Fibroblast of upper back skin (primary cell): ENCODE measurements at regions not wholly inside any gene's neighbourhood (a gene's known extent, or its start where the extent isn't known, plus 50 kb on each side); places are given as distances from the start of the nearest gene placed in this dataset.
A peak's percentile ranks its signal among the peaks of the same experiment; 100 is the strongest.

Source experiments
- DNase-seq: peaks from one replicate; pipeline ENCODE4 v3.0.0-alpha.2; 2013

DNA sequence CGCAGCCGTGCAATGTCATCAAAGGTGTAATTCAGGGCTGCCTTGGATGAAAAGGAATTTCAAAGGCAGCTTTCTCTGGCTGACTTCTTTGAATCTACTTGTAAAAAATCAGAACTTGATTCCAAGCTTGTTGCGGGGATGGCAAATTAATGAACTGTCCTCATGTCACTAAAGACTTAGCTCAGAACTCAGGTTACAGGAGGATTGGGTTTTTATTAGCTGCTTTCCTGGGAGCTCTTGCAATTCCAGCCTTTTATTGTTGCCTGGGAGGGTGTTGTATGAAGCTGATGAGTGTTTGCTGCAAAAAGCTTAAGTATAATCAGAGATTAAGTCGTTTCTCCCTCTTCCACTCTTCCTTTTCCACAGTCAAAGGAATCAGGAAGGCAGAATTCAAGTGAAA lies 113.0 kb upstream of the CDH4 start:
- DNase-seq: no peak

DNA sequence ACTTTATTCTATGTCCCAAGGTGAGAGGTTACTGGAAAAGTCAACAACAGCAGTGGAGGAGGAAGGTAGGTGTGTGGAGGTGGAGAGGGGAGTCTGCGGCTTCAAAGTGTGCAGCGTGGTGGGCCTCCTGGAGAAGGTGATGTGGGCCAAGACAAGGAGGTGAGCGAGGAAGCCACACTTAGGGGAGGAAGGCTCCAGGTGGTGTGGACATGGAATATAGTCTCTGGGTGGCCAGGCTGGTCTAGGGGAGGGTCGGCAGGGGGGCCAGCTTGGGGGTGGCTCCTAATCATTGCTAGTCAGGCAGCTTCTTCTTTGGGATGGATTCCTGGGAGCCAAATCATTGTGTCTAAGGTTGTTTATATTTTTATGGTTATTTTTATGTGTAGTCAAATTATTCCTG lies 111.5 kb upstream of the CDH4 start:
- DNase-seq: no peak

DNA sequence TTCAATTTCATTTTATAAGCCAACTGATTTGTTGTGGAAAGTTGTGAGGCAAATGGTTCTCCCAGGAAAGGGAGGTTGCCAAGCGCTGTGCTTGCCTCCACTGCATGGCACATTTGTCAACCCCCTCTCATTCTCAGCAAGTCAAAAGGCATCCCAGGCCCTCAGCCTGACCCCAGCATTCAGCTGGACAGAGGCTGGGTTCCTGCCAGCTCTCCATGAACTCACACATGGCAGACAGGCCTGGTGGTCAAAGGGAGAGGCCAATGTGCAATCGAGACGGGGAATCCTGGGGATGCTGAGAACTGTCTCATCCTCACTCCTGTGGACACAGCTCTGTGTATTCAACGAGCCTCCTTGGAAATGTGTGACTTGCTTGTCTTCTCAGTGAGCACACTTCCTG lies 106.0 kb upstream of the CDH4 start:
- no peak for DNase-seq

DNA sequence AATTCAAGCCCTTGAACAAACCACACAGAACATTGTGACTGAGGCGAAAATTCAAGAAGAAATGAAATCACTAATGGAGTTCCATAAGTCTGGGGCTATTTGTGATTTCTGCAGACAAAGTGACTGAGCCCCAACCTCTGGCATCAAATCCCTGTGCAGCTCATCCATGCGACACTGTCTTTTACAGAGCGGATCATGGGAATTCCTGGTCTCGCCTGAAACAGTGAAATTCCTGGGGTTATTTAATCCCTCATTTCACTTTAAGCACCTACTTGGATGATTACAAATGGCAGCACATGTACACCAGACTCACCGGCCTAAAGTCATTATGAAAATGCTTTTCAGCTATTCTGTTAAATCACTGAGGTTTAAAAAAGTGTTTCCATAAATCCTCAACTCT lies 102.4 kb upstream of the CDH4 start:
- no peak for DNase-seq

- DNase-seq: no peak
These were observed 94.8 kb upstream of the CDH4 start for GRCh38 chr20:61157301-61157700.

DNA sequence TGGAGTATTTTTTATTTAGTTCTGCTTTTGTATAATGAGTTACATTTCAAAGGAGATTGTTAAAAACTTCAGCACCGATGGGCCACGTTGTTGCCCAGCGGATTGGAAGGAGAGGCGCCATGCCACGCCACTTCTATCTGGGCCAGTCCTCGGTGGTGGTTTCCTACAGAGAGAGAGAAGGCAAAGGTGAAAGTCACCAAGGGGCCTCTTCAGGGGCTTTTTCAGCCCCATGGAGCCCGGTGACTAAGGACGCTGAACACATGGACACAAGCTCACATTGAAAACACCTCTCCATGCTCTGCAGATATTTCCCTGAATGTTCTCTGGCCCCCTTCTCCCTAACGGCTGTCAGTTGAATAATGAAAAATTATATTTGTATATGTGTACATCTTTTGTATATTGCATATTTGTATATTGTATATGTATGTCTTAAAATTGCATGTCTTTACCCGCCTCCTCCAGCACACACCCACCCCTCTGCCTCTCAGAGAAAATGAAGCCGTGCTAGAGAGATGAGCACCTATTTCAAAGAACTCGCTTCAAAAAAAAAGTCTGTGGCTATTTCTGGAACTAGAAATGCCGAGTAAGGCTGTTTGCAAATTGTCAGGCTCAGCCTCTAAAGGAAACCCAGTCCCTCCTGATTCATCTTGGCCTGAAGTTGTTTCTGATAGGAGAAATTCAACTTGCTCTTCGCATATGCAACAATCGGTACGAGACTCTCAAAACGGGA lies 91.9 kb upstream of the CDH4 start:
- DNase-seq: no peak

- DNase-seq: no peak
These were observed 90.2 kb upstream of the CDH4 start for GRCh38 chr20:61161726-61162390.

DNA sequence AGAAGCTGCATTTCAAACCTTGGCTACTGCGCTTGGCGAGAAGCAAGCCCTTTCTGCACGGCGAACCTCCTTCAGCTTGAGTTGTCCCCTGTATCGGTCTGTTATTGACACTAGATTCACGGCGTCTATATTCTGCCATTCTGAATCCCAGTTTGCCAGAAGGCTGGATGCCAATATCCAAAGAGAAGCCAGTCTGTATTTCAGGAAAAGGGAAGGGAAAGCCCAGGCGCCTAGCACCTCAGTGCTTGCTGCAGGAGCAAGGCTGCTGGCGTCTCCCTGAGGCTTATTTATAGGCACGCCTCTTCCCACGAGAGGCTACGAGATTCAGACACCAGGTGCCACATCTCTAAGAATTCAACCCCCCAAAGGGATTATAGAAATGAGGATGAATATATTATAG lies 89.6 kb upstream of the CDH4 start:
- DNase-seq: no peak

DNA sequence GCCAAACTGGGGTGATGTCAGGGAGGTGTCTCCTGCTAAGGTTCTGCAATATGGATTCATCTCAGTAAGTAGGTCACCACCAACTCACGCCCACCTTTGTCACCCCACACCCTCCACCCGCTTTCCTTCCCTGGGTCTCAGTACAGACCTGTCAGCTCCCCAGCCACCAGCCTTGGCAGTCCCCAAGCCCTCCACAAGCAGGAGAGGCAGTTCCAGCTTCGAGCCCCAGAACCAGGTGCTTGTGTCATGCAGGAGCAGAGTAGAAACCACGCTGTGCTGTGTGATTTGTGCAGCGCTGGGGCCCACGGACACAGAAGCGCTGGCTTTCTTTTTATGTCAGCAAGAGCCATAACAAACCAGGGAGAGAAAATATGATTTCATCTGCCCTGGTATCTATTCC lies 89.0 kb upstream of the CDH4 start:
- no peak for DNase-seq

- peak; percentile 38 for DNase-seq
These were observed 85.7 kb upstream of the CDH4 start for GRCh38 chr20:61166324-61166723.

DNA sequence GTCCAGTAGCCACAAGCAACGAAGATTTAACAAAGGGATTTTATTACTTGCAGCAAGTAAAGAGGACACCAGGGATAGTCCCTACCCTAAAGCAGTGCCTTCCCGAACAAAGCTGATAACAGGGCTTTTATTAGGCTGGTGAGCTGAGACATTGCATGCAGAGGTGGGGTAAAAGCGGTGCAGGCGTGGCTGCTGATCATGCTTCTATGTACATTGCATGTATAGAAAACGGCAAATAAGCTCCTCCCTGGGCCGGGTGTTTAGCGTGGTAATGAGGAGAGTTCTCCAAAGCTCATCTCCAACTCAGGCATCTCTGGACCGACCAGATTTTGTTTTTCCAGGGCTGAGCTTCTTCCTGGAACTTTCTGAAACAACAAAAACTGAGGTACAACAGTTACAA lies 83.5 kb upstream of the CDH4 start:
- DNase-seq: no peak

- no peak for DNase-seq
These were observed 82.2 kb upstream of the CDH4 start for GRCh38 chr20:61169874-61170273.

DNA sequence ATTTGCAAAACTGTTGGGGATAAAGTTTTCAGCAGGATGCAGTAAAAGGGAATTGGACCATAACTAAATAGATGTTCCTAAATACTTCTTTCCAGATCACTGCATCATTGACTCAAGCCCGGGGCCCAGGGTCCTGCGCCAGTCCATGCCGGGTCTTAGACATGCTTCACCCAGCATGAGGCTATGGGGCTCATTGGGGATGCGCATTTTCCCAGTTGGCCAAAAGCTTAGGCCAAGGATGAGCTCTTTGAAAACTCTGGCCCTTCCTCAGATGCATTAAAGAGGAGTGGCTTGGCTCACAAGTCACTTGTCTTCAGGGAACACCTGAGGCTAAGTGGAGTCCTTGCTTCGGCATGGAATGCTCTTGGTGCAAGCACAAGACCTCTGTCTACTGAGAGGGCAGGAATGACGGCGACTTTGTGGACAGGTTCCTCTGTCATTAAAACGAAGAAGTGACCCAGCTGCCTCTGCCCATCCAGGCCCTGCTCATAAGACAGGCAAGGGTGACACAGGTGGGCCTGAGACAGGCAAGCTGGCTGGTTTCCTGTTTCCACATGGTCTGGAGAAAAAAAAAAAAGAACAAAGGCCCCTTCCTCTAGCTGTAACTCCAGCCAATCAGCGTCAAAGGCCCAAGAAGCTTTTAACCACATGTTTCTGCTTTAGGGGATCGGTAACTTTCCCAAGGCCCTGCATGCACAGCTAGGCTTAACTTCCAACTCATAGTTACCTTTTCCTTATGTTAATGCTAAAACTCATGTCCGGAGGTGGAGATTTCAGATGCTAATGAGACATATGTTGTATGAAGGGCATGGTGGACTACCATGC lies 81.4 kb upstream of the CDH4 start:
- no peak for DNase-seq

DNA sequence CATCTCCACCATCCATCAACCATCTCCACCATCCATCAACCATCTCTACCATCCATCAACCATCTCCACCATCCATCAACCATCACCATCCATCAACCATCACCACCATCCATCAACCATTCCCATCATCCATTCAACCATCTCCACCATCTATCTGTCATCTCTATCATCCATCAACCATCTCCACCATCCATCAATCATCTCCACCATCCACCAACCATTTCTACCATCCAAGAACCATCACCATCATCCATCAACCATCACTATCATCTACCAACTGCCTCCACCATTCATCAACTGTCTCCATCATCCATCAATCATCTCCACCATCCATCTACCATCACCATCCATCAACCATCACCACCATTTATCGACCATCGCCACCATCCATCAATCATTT lies 78.8 kb upstream of the CDH4 start:
- DNase-seq: no peak

DNA sequence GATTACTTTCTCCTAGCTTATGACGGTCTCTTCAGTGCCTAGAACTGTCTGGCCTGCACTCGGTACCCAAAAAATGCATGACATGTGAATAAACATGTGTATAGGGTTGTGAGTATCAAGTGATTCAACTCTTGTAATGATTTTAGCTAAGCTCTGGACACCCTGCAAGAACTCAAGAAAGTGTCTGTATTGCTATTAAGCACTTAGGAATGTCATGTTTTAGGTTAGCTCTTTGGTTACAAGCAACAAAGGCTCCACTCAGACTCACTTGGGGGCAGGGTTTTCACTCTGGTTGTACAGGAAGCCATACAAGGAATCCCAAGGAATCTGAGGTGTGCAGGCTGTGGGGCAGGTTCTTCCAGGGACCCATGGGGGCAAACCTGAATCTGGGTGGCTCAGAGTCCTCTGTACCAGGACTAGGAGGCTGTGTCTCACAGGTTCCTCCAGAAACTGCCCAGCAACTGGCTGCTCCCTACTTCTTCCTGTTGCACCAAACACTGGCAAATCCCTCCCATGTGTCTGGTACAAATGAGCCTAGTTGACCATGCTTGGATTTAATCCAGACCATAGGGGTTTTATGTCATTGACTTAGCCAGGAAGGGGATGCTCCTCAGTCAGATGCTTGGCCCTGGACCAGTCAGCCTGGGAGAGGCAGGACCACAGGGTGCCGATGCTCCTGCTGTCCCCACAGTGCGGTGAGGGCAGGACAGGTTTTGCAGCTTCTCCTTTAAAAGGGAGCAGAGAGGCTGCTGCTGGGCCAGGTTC lies 77.9 kb upstream of the CDH4 start:
- DNase-seq: peak; percentile 70

- DNase-seq: no peak
These were observed 75.2 kb upstream of the CDH4 start for GRCh38 chr20:61176874-61177273.

DNA sequence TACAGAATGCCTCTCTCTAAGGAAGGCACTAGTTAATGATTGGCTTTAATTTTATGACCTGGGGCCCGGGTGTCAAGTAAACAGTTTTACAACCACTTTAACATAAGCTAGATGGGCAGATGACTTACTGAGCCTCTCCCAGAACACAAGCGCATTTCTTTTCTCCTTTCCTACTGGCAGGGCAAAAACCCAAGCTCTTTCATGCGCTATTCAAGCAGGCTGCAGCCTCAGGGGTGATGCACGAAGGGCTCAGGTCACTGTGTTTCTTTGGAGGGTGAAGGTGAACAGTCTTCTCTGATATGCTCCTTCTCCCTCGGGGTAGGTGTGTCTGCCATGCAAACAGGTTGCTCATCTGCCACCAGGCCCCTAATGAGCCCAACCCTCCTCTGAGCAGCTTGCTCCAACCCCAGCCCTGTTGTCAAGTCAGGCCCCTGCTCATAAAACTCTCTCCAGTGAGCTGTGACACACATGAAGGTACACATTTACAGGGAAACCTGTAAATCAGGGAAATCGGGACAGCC lies 73.5 kb upstream of the CDH4 start:
- DNase-seq: no peak

- DNase-seq: peak; percentile 27
These were observed 67.9 kb upstream of the CDH4 start for GRCh38 chr20:61184194-61184593.

DNA sequence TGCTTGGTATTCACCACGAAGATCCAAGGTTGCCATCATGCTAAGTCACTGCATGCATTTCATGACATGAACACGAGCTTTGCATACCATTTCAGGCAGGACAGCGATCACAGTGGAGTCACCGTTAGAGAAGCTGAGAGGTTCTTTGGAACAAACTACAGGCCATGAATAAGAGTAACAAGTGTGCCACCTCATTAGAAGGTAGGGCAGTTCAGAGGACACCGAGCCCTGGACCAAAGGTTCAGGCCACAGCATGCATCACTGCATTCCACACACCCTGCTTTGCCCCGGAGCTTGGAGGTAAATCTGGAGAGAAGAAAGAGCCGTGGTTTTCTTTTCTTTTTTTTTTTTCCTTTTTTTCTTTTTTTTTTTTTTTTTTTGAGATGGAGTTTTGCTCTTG lies 66.9 kb upstream of the CDH4 start:
- DNase-seq: no peak

GRCh38 chr20:61185841-61186601 lies 66.0 kb upstream of the CDH4 start:
- DNase-seq: peak; percentile 99

DNA sequence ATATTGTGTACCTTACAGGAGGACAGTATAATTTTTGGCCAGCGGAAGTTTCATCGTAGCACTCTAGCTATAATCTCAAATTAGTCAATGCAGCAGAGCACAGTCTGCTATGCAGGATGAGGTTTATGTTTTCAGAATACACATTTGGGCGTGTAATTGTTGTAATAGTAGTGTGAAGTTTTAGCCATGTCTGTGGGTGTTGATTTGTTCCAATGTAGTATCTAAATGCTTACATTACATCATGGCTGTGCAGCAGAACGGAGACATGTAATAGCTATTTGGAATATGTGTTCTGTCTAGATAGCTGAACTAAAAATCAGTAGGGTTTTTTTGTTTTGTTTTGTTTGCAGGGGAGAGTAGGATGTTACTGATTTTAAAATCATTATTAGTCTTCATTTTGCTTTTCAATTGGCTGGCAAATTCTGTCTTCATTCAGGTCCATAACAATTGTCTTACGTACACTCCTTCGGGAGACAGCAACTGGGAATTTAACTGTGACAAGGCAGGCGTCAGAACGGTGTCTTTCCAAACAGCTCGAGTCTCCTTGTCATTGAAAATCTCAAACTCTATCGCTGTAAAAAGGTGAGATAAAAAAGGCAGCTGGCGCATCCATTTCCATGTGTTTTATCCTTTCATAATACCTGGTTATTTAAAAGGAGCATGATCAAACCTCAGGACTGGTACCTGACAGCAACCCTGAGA lies 65.1 kb upstream of the CDH4 start:
- DNase-seq: peak; percentile 59

DNA sequence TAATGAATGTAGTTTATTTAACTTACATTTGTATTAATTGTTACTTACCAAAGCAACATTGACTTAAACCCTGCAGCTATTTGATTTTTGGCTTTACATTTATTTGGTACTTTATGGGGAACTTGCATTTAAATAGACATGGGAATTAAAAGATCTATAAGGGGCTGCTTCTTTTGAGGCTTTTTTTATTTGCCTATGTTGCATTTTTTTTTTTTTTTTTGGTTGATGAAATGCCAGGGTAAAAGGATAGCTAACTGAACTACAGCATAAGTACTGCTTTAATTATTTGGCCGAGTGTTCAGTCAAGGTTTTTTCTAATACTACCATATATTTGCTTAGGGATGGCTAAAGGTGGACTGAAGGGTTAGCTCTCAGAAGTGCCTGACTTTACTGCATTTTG lies 62.5 kb upstream of the CDH4 start:
- no peak for DNase-seq
